ENCODE measurements at regions not wholly inside any gene's neighbourhood (a gene's known extent, or its start where the extent isn't known, plus 50 kb on each side); places are given as distances from the start of the nearest gene placed in this dataset.

- no peak for FAIRE-seq
Observed at GRCh38 chr10:84837041-84837812, 508.8 kb downstream of the CCSER2 start.

More at GRCh38 chr10:84837041-84837812, 508.8 kb downstream of the CCSER2 start:
- H2AFZ ChIP-seq (ENCODE audit: low read depth, low read length), result no peak overlapping the region
- H3K9me3 ChIP-seq (replicated peaks; ENCODE audit: control insufficient read depth, insufficient read depth, low read depth, low read length), result no peaks in the 10 kb centered on the region
- DNase-seq (ENCODE audit: extremely low read depth in 1 of 4, low spot score in 3 of 4) (no peak), ATAC-seq (no peak)
- no peaks in the 10 kb centered on the region for H3K79me2 ChIP-seq (ENCODE audit: control insufficient read depth, insufficient read depth, low read length)
- no peak overlapping the region for H3K4me3 ChIP-seq
- in situ Hi-C loops (cut with MboI) (no loop called here), intact Hi-C loops (cut with micrococcal nuclease) (no loop called here)
- BruUV-seq (replicated peaks), result no TSS peak
- 0% methylated on average over 3 of the region's 3 CpGs for WGBS (ENCODE audit: insufficient coverage, low coverage, missing lambda C conversion rate)
- H3K9me1 ChIP-seq (ENCODE audit: control insufficient read depth, insufficient read depth, low read length), result no peaks in the 10 kb centered on the region
- H3K27me3 ChIP-seq (ENCODE audit: control insufficient read depth in 2 of 2, insufficient read depth in 2 of 2, low read length in 2 of 2), result no peaks in the 10 kb centered on the region
- no peaks in the 10 kb centered on the region for H4K20me1 ChIP-seq (replicated peaks; ENCODE audit: control insufficient read depth, insufficient read depth, low read length)
- no peaks in the 10 kb centered on the region for H3K4me1 ChIP-seq (replicated peaks in 1 of 2; ENCODE audit: control insufficient read depth in 2 of 2, insufficient read depth in 2 of 2, low read length in 2 of 2)
- H3K36me3 ChIP-seq (ENCODE audit: control insufficient read depth, insufficient read depth, low read length), result no peaks in the 10 kb centered on the region
- TF ChIP-seq ZNF644 (tag; IDR thresholded peaks at IDR 0.05; ENCODE audit: low read depth) (no peak), E2F3 (CRISPR knock-in tag; IDR thresholded peaks at IDR 0.05) (no peak), ZBTB2 (IDR thresholded peaks at IDR 0.05) (no peak), U2AF2 (optimal IDR thresholded peaks at IDR 0.05; ENCODE audit: low read depth, low read length) (no peak), GATA2 (CRISPR knock-in tag; IDR thresholded peaks at IDR 0.05) (no peak), JUND (IDR thresholded peaks at IDR 0.05; ENCODE audit: borderline replicate concordance, low read depth, low read length) (no peak), JUND (tag; IDR thresholded peaks at IDR 0.05; ENCODE audit: borderline replicate concordance, low read depth, low read length) (no peak), SNIP1 (IDR thresholded peaks at IDR 0.05; ENCODE audit: low read depth) (no peak), GTF2A2 (tag; IDR thresholded peaks at IDR 0.05) (no peak)
- TF ChIP-seq, protein P1, sequence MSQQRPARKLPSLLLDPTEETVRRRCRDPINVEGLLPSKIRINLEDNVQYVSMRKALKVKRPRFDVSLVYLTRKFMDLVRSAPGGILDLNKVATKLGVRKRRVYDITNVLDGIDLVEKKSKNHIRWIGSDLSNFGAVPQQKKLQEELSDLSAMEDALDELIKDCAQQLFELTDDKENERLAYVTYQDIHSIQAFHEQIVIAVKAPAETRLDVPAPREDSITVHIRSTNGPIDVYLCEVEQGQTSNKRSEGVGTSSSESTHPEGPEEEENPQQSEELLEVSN (IDR thresholded peaks at IDR 0.05; ENCODE audit: borderline replicate concordance in 1 of 2, extremely low read depth in 1 of 2, insufficient read depth in 1 of 2, insufficient read length in 1 of 2, low read depth in 1 of 2, low read length in 1 of 2, poor library complexity in 1 of 2, severe bottlenecking in 1 of 2), result no peak
- TF ChIP-seq, protein P2, sequence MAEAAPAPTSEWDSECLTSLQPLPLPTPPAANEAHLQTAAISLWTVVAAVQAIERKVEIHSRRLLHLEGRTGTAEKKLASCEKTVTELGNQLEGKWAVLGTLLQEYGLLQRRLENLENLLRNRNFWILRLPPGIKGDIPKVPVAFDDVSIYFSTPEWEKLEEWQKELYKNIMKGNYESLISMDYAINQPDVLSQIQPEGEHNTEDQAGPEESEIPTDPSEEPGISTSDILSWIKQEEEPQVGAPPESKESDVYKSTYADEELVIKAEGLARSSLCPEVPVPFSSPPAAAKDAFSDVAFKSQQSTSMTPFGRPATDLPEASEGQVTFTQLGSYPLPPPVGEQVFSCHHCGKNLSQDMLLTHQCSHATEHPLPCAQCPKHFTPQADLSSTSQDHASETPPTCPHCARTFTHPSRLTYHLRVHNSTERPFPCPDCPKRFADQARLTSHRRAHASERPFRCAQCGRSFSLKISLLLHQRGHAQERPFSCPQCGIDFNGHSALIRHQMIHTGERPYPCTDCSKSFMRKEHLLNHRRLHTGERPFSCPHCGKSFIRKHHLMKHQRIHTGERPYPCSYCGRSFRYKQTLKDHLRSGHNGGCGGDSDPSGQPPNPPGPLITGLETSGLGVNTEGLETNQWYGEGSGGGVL (CRISPR knock-in tag; IDR thresholded peaks at IDR 0.05), result no peak
- TF ChIP-seq, protein P3, sequence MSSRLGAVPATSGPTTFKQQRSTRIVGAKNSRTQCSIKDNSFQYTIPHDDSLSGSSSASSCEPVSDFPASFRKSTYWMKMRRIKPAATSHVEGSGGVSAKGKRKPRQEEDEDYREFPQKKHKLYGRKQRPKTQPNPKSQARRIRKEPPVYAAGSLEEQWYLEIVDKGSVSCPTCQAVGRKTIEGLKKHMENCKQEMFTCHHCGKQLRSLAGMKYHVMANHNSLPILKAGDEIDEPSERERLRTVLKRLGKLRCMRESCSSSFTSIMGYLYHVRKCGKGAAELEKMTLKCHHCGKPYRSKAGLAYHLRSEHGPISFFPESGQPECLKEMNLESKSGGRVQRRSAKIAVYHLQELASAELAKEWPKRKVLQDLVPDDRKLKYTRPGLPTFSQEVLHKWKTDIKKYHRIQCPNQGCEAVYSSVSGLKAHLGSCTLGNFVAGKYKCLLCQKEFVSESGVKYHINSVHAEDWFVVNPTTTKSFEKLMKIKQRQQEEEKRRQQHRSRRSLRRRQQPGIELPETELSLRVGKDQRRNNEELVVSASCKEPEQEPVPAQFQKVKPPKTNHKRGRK (tag; IDR thresholded peaks at IDR 0.05), result no peak
- H3K27ac ChIP-seq (ENCODE audit: extremely low read depth, low read depth, low read length), result no peak overlapping the region
- POLR2A ChIA-PET, result interaction anchor here (0.7 kb wide), 1 partner anchor 1334 kb away, joined by 4 read pairs; no protein-coding TSS in a partner anchor
- CTCF ChIA-PET (ENCODE audit: low intra/inter-chr PET ratio), result no interaction called here
- H3K9ac ChIP-seq (ENCODE audit: insufficient read depth in 1 of 2, low read depth in 2 of 2, low read length in 2 of 2), result no peak overlapping the region
- H3K4me2 ChIP-seq (ENCODE audit: insufficient read depth, low read length), result no peak overlapping the region

Measured in K562 (cell line).